Thoracic aorta (tissue), 2 donors: ENCODE measurements at regions not wholly inside any gene's neighbourhood (a gene's known extent, or its start where the extent isn't known, plus 50 kb on each side); places are given as distances from the start of the nearest gene placed in this dataset.

Experiments used
- ATAC-seq: fragments of 150-250 bp; one replicate; pipeline ENCODE4 v1.8.0; 2017; ENCODE audit warnings: low read depth; ENCODE audit not compliant: insufficient number of reproducible peaks, low FRiP score
- DNase-seq: peaks from one replicate; pipeline ENCODE4 v3.0.0-alpha.2; 2020; ENCODE audit warnings: low spot score
- H3K27ac ChIP-seq, 2 donors: fragments of 200-600 bp; sonication (generic); 1 replicate in 1 of 2; 2 replicates in 1 of 2; pipeline ENCODE4 v1.5.1; 2016; ENCODE audit warnings: mild to moderate bottlenecking in 2 of 2, moderate library complexity in 2 of 2
- H3K27me3 ChIP-seq: fragments of 200-600 bp; sonication (generic); replicated peaks from 2 replicates; pipeline ENCODE4 v1.6.0; 2016; ENCODE audit warnings: mild to moderate bottlenecking; ENCODE audit not compliant: insufficient read depth
- H3K36me3 ChIP-seq: fragments of 200-600 bp; sonication (generic); one replicate; pipeline ENCODE4 v1.5.1; 2016
- H3K4me1 ChIP-seq, 2 donors: fragments of 200-600 bp; sonication (generic); 1 replicate in 1 of 2; 2 replicates in 1 of 2; pipeline versions ENCODE4 v1.5.1 to v1.6.0; 2016; ENCODE audit warnings: low read depth in 2 of 2, mild to moderate bottlenecking in 1 of 2; ENCODE audit not compliant: control insufficient read depth in 1 of 2
- H3K4me3 ChIP-seq: fragments of 200-600 bp; sonication (generic); 2 replicates; pipeline ENCODE4 v1.5.1; 2016; ENCODE audit warnings: mild to moderate bottlenecking
- H3K9me3 ChIP-seq: fragments of 200-600 bp; sonication (generic); 2 replicates; pipeline ENCODE4 v1.5.1; 2016
- TF ChIP-seq, protein P1 (sequence below): fragments of 200-600 bp; sonication (generic); IDR thresholded peaks from one replicate; pipeline ENCODE4 v1.5.1; 2019; ENCODE audit warnings: antibody characterized with exemption

DNA sequence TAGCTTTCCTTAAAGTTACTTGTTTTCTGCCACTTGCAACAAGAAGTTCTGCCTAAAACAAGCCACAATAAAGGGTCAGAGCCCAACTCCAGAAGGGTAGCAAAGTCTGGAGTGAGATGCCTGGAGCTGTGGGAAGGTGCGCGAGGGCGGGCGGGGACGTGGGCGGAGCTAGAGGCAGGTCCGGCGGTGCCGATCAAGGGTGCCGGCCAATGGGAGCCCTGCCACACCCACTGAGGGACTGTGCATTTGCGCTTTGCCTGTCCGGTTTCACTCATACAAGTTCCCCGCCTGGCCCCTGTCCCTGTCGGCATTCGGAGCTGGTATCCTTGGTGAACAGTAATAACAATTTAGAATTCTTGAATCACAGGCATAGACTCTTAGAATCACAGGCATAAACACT is 732.4 kb downstream of the MATN1 start:
- H3K27me3 ChIP-seq: no peaks in the 10 kb centered on the region
- H3K9me3 ChIP-seq: peaks cover 9% of the 10 kb centered on the region
- no peak overlapping the region for H3K4me3 ChIP-seq
- DNase-seq (no peak), ATAC-seq (no peak)
- H3K36me3 ChIP-seq: no peaks in the 10 kb centered on the region
- no peaks in the 10 kb centered on the region for H3K4me1 ChIP-seq
- TF ChIP-seq, protein P1, sequence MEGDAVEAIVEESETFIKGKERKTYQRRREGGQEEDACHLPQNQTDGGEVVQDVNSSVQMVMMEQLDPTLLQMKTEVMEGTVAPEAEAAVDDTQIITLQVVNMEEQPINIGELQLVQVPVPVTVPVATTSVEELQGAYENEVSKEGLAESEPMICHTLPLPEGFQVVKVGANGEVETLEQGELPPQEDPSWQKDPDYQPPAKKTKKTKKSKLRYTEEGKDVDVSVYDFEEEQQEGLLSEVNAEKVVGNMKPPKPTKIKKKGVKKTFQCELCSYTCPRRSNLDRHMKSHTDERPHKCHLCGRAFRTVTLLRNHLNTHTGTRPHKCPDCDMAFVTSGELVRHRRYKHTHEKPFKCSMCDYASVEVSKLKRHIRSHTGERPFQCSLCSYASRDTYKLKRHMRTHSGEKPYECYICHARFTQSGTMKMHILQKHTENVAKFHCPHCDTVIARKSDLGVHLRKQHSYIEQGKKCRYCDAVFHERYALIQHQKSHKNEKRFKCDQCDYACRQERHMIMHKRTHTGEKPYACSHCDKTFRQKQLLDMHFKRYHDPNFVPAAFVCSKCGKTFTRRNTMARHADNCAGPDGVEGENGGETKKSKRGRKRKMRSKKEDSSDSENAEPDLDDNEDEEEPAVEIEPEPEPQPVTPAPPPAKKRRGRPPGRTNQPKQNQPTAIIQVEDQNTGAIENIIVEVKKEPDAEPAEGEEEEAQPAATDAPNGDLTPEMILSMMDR: no peak
- no peak overlapping the region for H3K27ac ChIP-seq

DNA sequence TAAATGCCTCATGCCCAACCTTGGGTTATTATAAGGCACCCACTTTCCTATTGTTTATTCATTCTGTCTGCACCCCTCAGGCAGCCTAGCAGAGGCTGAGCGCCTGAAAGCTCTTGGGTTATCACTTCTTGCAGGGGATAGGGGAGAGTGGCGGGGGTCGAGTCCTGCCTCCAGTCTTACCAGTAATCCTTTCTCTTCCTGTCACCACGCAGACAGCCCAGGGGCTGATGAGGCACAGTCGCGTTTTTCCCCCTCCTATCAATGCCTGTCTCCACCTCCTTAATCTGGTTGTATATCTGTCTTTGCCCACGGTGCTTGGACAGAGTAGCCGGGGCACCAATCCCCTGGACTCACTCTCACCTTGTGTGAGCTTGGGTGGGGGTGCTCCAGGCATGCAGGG is 733.1 kb downstream of the MATN1 start:
- Histone ChIP-seq H3K4me3 (no peak overlapping the region), H3K9me3 (peaks cover 9% of the 10 kb centered on the region), H3K27me3 (no peaks in the 10 kb centered on the region), H3K36me3 (no peaks in the 10 kb centered on the region), H3K27ac (no peak overlapping the region), H3K4me1 (no peaks in the 10 kb centered on the region)
- DNase-seq (no peak), ATAC-seq (no peak)
- TF ChIP-seq, protein P1: no peak

DNA sequence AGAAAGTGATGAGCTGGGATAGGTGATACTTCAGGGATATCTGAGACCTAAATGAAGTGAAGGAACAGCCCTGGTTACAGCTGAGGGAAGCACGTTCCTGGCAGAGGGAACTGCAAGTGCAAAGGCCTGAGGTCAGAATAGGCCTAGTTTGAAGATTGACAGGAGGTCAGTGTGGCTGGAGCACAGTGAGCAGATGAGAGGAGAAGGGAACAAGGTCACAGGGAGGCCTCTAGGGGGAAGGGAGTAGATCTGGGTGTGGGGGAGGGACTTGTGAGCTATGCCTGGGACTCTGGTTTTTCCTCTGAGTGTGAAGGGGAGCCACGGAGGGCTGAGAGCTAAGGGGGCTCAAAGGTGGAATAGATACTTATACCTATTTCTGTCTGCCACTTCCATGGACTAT is 736.4 kb downstream of the MATN1 start:
- Histone ChIP-seq H3K36me3 (no peaks in the 10 kb centered on the region), H3K27ac (no peak overlapping the region), H3K9me3 (no peaks in the 10 kb centered on the region), H3K4me3 (no peak overlapping the region), H3K27me3 (no peaks in the 10 kb centered on the region), H3K4me1 (no peaks in the 10 kb centered on the region)
- ATAC-seq: no peak
- DNase-seq: no peak
- TF ChIP-seq, protein P1: no peak

DNA sequence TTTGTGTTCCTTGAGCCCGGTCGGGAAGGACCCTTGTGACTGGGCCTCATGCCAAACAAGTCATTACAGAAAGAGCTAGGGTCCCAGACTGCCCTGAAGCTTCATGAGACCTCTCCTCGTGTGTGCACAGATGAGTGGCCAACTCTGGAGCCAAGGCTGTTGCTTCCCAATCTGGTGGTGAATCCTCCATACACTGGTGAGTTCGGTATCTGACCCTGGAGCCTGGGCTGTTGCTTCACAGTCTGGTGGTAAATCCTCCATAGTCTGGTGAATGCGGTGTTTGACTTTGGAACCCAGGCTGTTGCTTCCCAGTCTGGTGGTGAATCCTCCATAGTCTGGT is 737.8 kb downstream of the MATN1 start:
- Histone ChIP-seq H3K9me3 (no peaks in the 10 kb centered on the region), H3K36me3 (no peaks in the 10 kb centered on the region), H3K4me1 (no peaks in the 10 kb centered on the region), H3K4me3 (no peak overlapping the region), H3K27me3 (no peaks in the 10 kb centered on the region), H3K27ac (no peak overlapping the region)
- TF ChIP-seq, protein P1: no peak
- DNase-seq: no peak
- no peak for ATAC-seq

DNA sequence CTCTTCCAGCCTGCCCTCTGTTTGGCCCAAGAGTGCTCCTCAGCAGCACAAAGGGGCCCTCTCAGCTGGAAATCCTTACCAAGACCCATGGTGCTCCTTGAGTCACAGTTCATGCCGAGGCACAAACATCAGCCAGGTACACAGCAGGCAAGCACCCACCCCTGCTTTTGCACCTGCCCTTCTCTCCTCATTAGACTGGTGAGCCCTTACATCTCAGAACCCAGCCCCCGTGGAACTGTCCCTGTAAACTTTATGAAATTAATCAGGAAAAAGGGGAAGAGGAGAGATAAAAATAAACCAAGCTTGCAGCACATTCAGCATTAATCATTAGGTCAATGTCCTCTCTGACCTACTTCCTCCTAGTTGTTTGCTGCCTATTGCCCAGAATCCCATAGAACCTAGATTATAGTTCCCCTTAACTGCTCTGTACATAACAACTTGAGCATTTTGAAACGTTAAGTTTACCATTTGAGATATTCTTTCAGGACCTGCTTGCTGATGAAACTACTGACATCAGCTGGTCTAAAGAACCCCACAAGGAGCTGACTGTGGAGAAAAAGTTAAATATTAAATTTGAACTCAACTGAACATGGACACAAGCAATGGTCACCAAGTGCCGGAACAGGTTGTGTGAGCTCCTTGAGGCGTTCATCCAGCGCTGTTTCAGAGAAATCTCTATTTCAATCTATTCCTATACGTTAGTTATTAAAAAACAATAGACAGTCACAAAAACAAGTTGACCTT is 738.4 kb downstream of the MATN1 start:
- Histone ChIP-seq H3K4me3 (no peak overlapping the region), H3K27ac (peak overlapping the region in 1 of 2 donors; percentile 41), H3K36me3 (no peaks in the 10 kb centered on the region), H3K4me1 (no peaks in the 10 kb centered on the region), H3K27me3 (no peaks in the 10 kb centered on the region), H3K9me3 (no peaks in the 10 kb centered on the region)
- TF ChIP-seq, protein P1: no peak
- DNase-seq (no peak), ATAC-seq (no peak)
